Kidney glomerular epithelial cell (primary cell): ENCODE measurements at regions not wholly inside any gene's neighbourhood (a gene's known extent, or its start where the extent isn't known, plus 50 kb on each side); places are given as distances from the start of the nearest gene placed in this dataset.
A peak's percentile ranks its signal among the peaks of the same experiment; 100 is the strongest.
"Not testable (repeated sequence)": the region's sequence is repeated elsewhere in the genome, so short reads cannot be mapped to it uniquely, and the experiment has no call there.

ENCODE experiments used
- DNase-seq: peaks from one replicate; lab custom pipeline; 2025; lab: John Stamatoyannopoulos, UW

- DNase-seq: no peak
Observed at GRCh38 chr11:34754171-34754823, 133.4 kb downstream of the EHF start.

DNA sequence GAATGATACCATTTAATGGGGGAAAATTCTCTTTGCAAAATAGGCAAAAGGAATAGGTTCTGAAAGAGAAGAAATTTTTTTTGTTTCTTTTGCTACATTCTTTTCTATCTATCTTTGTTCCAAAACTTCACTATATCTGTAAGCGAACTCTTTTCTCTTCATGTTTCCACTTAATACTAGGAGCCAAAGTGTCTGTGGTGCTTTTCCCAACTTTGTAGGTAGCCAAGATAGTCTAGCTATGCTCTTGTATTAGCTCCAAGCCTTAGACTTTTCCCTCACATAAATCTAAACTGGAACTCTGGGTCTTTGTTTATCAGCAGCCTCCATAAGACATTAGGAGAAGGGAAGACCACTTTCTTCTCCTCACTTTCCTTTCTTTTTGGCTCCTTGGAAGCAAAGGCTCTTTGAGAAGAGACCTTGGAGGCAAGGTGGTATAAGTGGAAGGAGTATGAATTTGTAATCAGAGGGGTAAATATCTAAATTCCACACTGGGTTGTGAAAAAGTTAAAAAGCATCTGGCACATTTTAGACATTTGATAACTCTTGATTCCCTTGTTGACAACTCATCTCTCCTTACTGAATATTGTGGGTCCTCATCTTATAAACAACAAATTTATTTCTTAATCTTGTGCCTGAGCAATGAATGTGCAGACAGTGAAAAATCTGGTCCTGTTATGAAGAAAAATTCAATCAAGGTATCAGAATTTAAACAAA, 130.0 kb downstream of the EHF start:
- DNase-seq: no peak

- DNase-seq: no peak
Observed at GRCh38 chr11:34749666-34750659, 129.1 kb downstream of the EHF start.

- DNase-seq: no peak
Observed at GRCh38 chr11:34748036-34748435, 127.1 kb downstream of the EHF start.

DNA sequence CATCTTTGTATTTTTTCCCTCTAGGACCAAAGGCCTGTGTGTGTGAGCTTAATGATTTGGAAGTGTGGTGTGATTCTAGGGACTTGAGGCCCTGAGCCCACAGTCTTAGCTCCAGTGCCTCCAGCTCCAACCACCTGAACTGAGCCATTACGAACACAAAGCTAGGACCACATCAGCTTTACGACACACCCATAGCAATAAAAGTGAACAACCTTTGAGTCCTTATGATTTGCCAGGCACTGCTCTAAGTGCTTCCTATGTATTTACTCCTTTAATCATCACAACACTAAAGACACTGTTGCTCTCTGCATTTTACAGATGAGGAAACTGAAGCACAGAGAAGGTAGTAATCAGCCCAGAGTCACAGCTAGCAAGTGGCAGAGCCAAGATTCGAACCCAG, 126.4 kb downstream of the EHF start:
- no peak for DNase-seq

DNA sequence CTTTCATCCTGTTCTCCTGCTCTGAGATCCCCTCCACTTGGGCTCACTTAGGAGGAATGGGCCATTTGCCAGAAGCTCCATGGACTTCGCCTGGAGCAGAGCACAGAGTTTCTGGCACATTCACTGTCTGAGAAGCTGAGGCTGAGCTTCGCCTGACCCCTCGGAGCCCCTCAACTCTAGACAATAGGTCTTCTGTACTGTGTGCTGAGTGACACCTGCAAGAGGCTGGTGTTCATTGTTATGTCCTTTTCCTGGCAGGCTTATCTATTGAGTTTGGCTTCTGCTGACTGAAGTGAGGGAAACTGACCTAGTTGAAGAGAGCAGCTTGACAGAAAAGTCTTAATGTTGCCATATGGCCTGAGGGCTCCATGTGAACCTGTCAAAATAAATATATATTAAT, 124.3 kb downstream of the EHF start:
- no peak for DNase-seq

- no peak for DNase-seq
Observed at GRCh38 chr11:34744511-34744910, 123.6 kb downstream of the EHF start.

- no peak for DNase-seq
Observed at GRCh38 chr11:34738237-34738636, 117.3 kb downstream of the EHF start.

DNA sequence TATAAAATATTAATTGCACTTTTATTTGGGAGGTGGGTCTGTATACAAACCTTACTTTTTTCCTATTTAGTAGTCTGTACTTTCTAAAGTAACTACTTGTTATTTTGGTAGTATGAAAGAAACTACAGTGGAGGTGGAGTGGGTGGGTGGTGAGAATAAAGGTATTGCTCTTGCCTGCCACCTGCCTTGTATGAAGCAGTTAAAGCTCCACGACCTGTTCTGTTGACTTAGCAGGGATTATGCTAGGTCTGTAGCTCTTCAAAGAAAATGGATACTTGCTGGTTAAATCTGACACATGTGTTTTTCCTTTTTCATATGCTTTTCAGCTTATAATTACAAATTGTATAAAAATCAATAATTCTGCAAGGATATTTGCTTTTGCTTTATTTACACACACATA, 111.9 kb downstream of the EHF start:
- DNase-seq: no peak

DNA sequence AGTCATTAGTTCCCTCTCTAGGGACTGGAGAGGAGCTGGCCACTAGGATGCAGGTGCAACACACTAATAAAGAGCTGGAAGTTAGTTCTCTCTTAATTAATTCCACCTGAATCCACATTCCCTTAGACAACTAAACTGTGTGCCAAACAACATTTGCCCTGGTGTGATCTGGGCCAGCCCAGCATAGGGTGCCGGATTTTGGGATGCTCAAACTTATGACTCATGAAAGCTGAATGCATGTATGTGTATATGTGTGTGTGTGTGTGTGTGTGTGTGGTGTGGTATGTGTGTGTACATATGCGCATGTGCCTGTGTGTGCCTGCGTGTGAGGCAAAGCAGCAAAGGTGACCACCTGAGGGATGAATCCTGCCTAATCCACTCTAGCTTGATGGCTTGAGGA, 110.7 kb downstream of the EHF start:
- DNase-seq: no peak

DNA sequence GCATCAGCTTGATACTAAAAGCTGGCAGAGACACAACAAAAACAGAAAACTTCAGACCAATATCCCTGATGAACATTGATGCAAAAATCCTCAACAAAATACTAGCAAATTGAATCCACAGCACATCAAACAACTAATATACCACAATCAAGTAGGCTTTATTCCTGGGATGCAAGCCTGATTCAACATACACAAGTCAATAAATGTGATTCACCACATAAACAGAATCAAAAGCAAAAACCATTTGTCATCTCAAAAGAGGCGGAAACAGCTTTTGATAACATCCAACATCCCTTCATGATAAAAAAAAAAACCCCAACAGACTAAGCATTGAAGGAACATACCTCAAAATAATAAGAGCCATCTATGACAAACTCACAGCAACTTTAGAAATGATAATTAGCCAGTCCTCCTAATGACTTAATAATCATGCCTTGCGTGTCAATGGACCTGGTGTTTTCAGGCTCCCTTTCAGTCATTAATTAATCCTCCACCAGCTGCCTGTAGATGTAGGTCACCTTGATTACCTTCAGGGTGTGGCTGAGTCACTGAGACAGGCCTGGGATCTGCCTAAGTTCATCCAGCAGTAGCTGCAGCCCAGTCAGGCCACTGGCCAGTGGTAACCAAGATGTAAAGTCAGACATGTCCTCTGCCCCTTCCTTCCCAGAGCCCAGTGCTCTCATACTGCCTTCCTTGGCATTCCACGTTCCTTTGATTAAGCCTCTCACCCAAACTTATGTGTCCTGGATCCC, 109.8 kb downstream of the EHF start:
- no peak for DNase-seq

DNA sequence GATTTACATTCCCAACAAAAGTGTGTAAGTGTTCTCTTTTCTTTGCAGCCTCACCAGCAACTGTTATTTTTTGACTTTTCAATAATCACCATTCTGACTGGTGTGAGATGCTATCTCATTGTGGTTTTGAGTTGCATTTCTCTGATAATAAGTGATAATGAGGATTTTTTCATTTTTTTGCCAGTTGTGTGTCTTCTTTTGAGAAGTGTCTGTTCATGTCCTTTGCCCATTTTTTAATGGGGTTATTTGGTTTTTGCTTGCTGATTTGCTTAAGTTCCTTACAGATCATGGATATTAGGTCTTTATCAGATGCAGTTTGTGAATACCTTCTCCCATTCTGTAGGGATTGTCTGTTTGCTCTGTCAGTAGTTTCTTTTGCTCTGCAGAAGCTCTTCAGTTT, 107.7 kb downstream of the EHF start:
- no peak for DNase-seq

- no peak for DNase-seq
Observed at GRCh38 chr11:34727228-34727737, 106.4 kb downstream of the EHF start.

DNA sequence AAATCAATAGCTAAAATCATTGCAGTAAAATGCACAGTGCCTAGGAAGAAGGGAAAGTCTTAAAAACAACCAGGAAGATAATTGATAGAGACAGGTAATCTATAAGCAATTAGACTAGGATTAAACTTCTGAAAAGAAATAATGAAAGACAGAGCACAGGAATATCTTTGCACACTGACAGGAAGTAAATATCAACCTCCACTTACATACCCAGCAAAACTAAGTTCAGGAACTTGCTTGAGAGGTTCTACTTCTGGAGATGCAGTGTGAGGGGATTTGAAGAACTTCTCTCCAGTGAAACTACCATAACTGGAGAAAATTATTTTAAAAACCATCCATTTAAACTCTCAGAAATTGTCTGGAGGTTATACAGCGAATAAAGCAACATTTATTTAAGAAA, 104.1 kb downstream of the EHF start:
- no peak for DNase-seq

DNA sequence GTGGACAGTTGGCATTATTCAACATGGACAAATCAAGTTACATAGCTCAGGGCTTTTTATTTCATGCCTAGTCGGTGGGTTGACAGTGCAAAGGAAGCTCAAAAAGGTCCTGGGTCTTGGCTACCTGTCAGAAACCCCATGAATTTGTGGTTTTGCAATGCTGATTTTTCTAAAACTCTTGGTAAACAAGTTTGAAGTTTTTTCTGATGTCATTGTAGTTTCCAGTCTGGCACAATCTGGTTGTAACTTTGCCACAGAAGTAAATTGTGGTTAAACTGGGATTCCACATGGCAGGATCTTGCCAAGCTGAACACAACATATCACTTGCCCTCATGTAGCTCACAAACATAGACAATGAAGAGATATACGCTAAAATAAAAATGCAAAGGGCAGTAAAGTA, 100.8 kb downstream of the EHF start:
- no peak for DNase-seq

GRCh38 chr11:34719303-34719848, 98.5 kb downstream of the EHF start:
- DNase-seq: peak; percentile 23

- DNase-seq: not testable (repeated sequence)
Observed at GRCh38 chr11:34713631-34714030, 92.7 kb downstream of the EHF start.
